Ishikawa (cell line): ENCODE measurements at regions not wholly inside any gene's neighbourhood (a gene's known extent, or its start where the extent isn't known, plus 50 kb on each side); places are given as distances from the start of the nearest gene placed in this dataset.

ENCODE experiments used
- CEBPB ChIP-seq: IDR thresholded peaks from 2 replicates; pipeline ENCODE4 v1.6.1; 2012
- CREB1 ChIP-seq: IDR thresholded peaks from 2 replicates; pipeline ENCODE4 v1.6.1; 2012; ENCODE audit warnings: low read depth
- EGR1 ChIP-seq: IDR thresholded peaks from 2 replicates; pipeline ENCODE4 v1.6.1; 2012
- EP300 ChIP-seq: IDR thresholded peaks from 2 replicates; pipeline ENCODE4 v1.6.1; 2012; ENCODE audit warnings: borderline replicate concordance
- FOXM1 ChIP-seq: IDR thresholded peaks from 2 replicates; pipeline ENCODE4 v1.6.1; 2012; ENCODE audit warnings: low read depth, borderline replicate concordance
- NFIC ChIP-seq: IDR thresholded peaks from 2 replicates; pipeline ENCODE4 v1.6.1; 2012
- RAD21 ChIP-seq: IDR thresholded peaks from 2 replicates; pipeline ENCODE4 v1.6.1; 2012; ENCODE audit warnings: low read depth
- TAF1 ChIP-seq: IDR thresholded peaks from 2 replicates; pipeline ENCODE4 v1.6.1; 2012; ENCODE audit warnings: low read depth, mild to moderate bottlenecking
- TCF12 ChIP-seq: IDR thresholded peaks from 2 replicates; pipeline ENCODE4 v1.6.1; 2012; ENCODE audit warnings: low read depth
- TEAD4 ChIP-seq: IDR thresholded peaks from 2 replicates; pipeline ENCODE4 v1.6.1; 2012
- YY1 ChIP-seq: IDR thresholded peaks from 2 replicates; pipeline ENCODE4 v1.6.1; 2012; ENCODE audit warnings: low read depth
- ZBTB7A ChIP-seq: IDR thresholded peaks from 2 replicates; pipeline ENCODE4 v1.6.1; 2012; ENCODE audit warnings: low read depth
- TF ChIP-seq, protein P1 (sequence below): IDR thresholded peaks from 2 replicates; pipeline ENCODE4 v1.6.1; 2012
- TF ChIP-seq, protein P2 (sequence below): IDR thresholded peaks from 2 replicates; pipeline ENCODE4 v1.6.1; 2012
- TF ChIP-seq, protein P3 (sequence below): IDR thresholded peaks from 2 replicates; pipeline ENCODE4 v1.6.1; 2012; ENCODE audit warnings: low read depth, mild to moderate bottlenecking

DNA sequence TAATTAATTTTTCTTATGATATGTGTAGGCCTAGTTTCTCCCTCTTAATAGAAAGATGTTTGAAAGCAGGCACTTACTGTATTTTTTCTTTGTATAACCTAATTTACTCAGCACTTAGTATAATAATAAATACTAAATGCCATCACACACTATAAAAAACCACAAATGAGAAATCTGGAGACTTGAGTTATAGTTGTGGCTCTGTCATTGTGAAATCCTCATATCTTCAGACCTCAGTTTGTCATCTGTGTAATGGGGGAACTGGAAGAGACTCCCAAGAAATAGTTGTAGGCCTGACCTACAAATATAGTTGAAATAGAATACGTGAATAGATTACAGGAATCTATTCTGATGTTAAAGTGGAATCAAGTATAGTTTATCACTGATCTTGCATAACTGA, 287.6 kb upstream of the DPH6 start:
- TF ChIP-seq YY1 (no peak), CEBPB (no peak), CREB1 (no peak), TCF12 (no peak), TAF1 (no peak), NFIC (no peak), EGR1 (no peak)
- TF ChIP-seq, protein P1, sequence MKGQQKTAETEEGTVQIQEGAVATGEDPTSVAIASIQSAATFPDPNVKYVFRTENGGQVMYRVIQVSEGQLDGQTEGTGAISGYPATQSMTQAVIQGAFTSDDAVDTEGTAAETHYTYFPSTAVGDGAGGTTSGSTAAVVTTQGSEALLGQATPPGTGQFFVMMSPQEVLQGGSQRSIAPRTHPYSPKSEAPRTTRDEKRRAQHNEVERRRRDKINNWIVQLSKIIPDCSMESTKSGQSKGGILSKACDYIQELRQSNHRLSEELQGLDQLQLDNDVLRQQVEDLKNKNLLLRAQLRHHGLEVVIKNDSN, result no peak
- TF ChIP-seq, protein P2, sequence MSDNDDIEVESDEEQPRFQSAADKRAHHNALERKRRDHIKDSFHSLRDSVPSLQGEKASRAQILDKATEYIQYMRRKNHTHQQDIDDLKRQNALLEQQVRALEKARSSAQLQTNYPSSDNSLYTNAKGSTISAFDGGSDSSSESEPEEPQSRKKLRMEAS, result no peak

DNA sequence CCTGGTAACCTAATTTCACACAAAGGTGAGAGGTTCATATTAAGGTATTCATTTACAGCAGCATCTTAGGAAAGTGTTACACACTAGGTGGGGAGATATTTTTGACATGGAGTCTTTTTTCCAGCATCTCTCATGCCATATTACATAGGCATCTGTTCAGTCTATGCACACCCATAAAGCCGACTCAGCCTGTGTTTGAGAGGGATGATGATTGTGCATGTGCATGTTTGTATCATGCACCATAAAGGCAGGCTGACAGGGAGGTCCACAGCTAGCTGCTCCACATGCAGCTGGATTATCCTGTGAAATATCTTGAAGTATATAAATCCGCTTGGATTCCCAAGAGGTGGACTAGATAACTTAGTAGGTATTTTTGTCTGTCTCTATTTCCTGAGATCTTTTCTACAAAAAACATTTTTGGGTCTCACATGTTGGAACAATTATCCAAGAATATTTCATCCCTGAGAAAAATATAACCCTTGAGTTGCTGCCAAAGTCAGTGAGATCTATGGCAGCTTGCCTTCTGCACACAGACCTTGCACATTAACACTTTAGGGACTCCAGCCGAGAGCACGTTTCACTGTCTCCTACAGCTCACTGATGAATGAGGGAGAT, 288.4 kb upstream of the DPH6 start:
- TF ChIP-seq FOXM1 (no peak), TCF12 (no peak), EGR1 (no peak), ZBTB7A (no peak), RAD21 (no peak), TEAD4 (no peak), CEBPB (no peak), NFIC (no peak), EP300 (no peak)
- TF ChIP-seq, protein P2, result no peak
- TF ChIP-seq, protein P1, result no peak

DNA sequence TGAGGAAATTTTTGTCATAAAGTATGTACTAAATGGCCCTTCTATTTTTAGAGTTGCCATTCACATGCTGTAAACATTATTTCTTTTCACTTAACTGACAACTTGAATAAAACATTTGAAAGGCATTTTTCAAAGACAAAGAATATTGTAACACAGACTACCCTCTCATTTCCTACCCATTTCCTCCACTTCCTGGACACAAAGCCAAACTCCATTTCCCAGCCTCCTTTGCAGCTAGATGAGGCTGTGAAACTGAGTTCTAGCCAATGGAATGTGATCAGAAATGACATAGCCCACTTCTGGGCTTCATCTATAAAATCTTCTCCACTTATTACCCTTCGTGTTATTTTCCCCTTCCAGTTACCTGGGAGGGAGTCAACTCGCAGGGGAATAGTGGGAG, 288.9 kb upstream of the DPH6 start:
- TF ChIP-seq CEBPB (no peak), EGR1 (no peak), EP300 (no peak), RAD21 (no peak), TCF12 (no peak), NFIC (no peak), YY1 (no peak)
- TF ChIP-seq, protein P3, sequence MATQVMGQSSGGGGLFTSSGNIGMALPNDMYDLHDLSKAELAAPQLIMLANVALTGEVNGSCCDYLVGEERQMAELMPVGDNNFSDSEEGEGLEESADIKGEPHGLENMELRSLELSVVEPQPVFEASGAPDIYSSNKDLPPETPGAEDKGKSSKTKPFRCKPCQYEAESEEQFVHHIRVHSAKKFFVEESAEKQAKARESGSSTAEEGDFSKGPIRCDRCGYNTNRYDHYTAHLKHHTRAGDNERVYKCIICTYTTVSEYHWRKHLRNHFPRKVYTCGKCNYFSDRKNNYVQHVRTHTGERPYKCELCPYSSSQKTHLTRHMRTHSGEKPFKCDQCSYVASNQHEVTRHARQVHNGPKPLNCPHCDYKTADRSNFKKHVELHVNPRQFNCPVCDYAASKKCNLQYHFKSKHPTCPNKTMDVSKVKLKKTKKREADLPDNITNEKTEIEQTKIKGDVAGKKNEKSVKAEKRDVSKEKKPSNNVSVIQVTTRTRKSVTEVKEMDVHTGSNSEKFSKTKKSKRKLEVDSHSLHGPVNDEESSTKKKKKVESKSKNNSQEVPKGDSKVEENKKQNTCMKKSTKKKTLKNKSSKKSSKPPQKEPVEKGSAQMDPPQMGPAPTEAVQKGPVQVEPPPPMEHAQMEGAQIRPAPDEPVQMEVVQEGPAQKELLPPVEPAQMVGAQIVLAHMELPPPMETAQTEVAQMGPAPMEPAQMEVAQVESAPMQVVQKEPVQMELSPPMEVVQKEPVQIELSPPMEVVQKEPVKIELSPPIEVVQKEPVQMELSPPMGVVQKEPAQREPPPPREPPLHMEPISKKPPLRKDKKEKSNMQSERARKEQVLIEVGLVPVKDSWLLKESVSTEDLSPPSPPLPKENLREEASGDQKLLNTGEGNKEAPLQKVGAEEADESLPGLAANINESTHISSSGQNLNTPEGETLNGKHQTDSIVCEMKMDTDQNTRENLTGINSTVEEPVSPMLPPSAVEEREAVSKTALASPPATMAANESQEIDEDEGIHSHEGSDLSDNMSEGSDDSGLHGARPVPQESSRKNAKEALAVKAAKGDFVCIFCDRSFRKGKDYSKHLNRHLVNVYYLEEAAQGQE, result no peak
- TF ChIP-seq, protein P2, result no peak

DNA sequence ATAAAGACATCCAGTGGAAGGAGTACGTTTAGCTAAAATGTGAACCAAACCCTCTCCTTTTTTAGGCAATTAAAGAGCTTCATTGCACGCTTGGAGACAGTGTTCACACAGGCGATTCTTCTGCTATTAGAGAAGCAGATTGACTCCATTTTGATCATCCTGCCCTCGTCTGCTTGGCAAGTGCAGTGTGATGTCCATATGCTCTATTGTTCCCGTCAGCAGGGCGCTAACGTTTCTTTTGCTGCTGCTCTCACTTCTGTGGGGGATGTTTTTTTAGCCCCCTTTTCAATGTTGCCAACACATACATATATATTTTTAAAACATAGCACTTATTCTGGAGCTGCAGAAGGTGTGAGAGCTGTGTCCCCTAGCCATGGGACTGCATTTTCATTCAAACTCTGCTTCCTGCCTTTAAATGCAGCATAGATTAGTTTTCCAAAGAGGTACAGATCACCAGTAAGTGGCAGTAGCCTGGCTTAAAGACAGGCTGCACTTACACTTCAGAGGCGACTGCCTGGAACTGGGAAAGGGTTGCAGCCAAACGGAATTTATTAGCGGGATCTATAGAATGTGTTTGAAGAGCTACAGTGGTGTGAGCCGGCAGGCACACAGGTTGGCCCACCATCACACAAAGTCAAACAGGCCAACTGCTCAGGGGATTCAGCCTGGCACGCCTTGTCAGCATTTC, 292.6 kb upstream of the DPH6 start:
- TF ChIP-seq TAF1 (no peak), EP300 (no peak), RAD21 (no peak), CEBPB (no peak), TCF12 (no peak), TEAD4 (no peak), ZBTB7A (no peak), YY1 (no peak), FOXM1 (no peak), NFIC (no peak), EGR1 (no peak), CREB1 (no peak)
- TF ChIP-seq, protein P1, result no peak
- TF ChIP-seq, protein P3, result no peak
- TF ChIP-seq, protein P2, result no peak

DNA sequence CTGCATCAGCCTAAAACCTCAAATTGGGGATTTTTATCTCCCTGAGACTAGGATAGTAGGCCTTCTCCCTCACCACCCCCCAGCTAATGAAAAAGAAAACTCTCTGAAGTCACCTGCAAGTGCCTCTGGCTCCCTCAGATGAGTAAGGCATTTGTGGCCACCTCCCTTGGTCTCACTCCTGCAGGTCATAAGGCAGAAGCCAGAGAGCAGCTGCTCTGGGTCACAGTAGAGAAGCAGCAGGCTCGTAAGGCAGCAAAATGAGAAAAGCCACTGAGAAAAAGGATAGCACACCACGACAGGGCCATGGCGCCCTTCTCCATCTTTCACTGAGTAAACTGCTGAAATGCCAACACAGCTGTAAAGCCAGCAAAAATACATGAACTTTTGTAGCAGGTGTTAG, 296.7 kb upstream of the DPH6 start:
- TF ChIP-seq YY1, result no peak
- TF ChIP-seq, protein P3, result no peak
- TF ChIP-seq TAF1, result no peak
